A549 (cell line): ENCODE measurements at regions not wholly inside any gene's neighbourhood (a gene's known extent, or its start where the extent isn't known, plus 50 kb on each side); places are given as distances from the start of the nearest gene placed in this dataset.
"Not testable (repeated sequence)": the region's sequence is repeated elsewhere in the genome, so short reads cannot be mapped to it uniquely, and the experiment has no call there.

Experiments used
- ATAC-seq, 2 experiments: fragments of 200-7000 bp in 1 of 2; fragments of >200 bp in 1 of 2; cut with Nextera tagmentation in 1 of 2; cut with Tn5 transposase in 1 of 2; 3 replicates each; pipeline versions ENCODE4 v1.8.0 to v1.9.1; 2018 to 2020; ENCODE audit warnings: mild to moderate bottlenecking in 1 of 2, moderate library complexity in 1 of 2
- CTCF ChIA-PET: fragments of 300-600 bp; sonication (Branson Sonifier 250); formaldehyde crosslinking; extraction: SDS; loops from one replicate; lab custom pipeline; 2021; ENCODE audit warnings: antibody characterized with exemption, inconsistent platforms; lab: Yijun Ruan, JAX
- POLR2A ChIA-PET: fragments of 350-600 bp; formaldehyde crosslinking; extraction: SDS; loops from one replicate; lab custom pipeline; 2021; ENCODE audit warnings: antibody characterized with exemption, inconsistent platforms; lab: Yijun Ruan, JAX
- DNase-seq, 2 experiments: peaks; one replicate each; pipeline versions ENCODE4 v3.0.0 to v3.0.0-alpha.2; 2011 to 2016; ENCODE audit warnings: low read depth in 1 of 2, low spot score in 1 of 2
- FAIRE-seq: peaks from 2 replicates; lab custom pipeline; 2011; peaks lifted over from hg19 to GRCh38; lab: Jason Lieb, UNC
- H3K27ac ChIP-seq, 2 experiments: fragments of >200 bp; sonication (Bioruptor Twin); formaldehyde crosslinking; 3 replicates each; pipeline ENCODE4 v1.5.1; 2016 to 2017
- H3K4me1 ChIP-seq: fragments of >200 bp; sonication (Bioruptor Twin); formaldehyde crosslinking; 3 replicates; pipeline ENCODE4 v1.6.1; 2016
- H3K4me2 ChIP-seq: fragments of >200 bp; sonication (Bioruptor Twin); formaldehyde crosslinking; 3 replicates; pipeline ENCODE4 v1.6.1; 2016
- H3K4me3 ChIP-seq: fragments of >200 bp; sonication (Bioruptor Twin); formaldehyde crosslinking; 3 replicates; pipeline ENCODE4 v1.5.1; 2016
- H3K9me3 ChIP-seq: fragments of >200 bp; sonication (Bioruptor Twin); formaldehyde crosslinking; 3 replicates; pipeline ENCODE4 v1.6.1; 2016
- BHLHE40 ChIP-seq: IDR thresholded peaks from 2 replicates; pipeline ENCODE4 v1.6.1; 2012; ENCODE audit warnings: low read depth, low read length, inconsistent platforms
- CBX2 ChIP-seq: fragments of 200-600 bp; sonication (generic); IDR thresholded peaks from 2 replicates; pipeline ENCODE4 v1.6.1; 2016; ENCODE audit warnings: low read depth, mild to moderate bottlenecking, borderline replicate concordance
- CHD2 ChIP-seq: fragments of 150-350 bp; IDR thresholded peaks from 2 replicates; pipeline ENCODE4 v1.6.1; 2014; ENCODE audit warnings: low read length; ENCODE audit not compliant: partially characterized antibody
- EHMT2 ChIP-seq: fragments of 200-600 bp; sonication (generic); IDR thresholded peaks from 2 replicates; pipeline ENCODE4 v1.6.1; 2016; ENCODE audit warnings: antibody characterized with exemption, low read depth, mild to moderate bottlenecking, moderate library complexity
- EP300 ChIP-seq, 2 experiments: fragments of >200 bp; sonication (Bioruptor Twin); formaldehyde crosslinking; IDR thresholded peaks; 2 replicates in 1 of 2; 3 replicates in 1 of 2; pipeline ENCODE4 v1.6.1; 2016 to 2017
- GATA3 ChIP-seq: IDR thresholded peaks from 2 replicates; pipeline ENCODE4 v1.6.1; 2012; ENCODE audit warnings: borderline replicate concordance
- HDAC2 ChIP-seq: fragments of 200-600 bp; sonication (generic); IDR thresholded peaks from 2 replicates; pipeline ENCODE4 v1.6.1; 2016
- HEYL ChIP-seq: fragments of 250-450 bp; sonication (Bioruptor Pico); IDR thresholded peaks from 2 replicates; pipeline ENCODE4 v1.8.0; 2021; ENCODE audit warnings: mild to moderate bottlenecking, moderate library complexity
- HOXA7 ChIP-seq: fragments of 250-450 bp; sonication (Bioruptor Pico); IDR thresholded peaks from 2 replicates; pipeline ENCODE4 v1.5.0; 2020; ENCODE audit warnings: mild to moderate bottlenecking, moderate library complexity
- HOXB13 ChIP-seq: fragments of 250-450 bp; sonication (Bioruptor Pico); IDR thresholded peaks from 2 replicates; pipeline ENCODE4 v1.5.0; 2020; ENCODE audit warnings: low read depth, mild to moderate bottlenecking, moderate library complexity
- HOXB5 ChIP-seq: fragments of 250-450 bp; sonication (Bioruptor Pico); IDR thresholded peaks from 2 replicates; pipeline ENCODE4 v1.5.0; 2020; ENCODE audit warnings: mild to moderate bottlenecking, moderate library complexity
- KDM1A ChIP-seq: fragments of 200-600 bp; sonication (generic); IDR thresholded peaks from 2 replicates; pipeline ENCODE4 v1.6.1; 2016; ENCODE audit warnings: low read depth, mild to moderate bottlenecking
- MYC ChIP-seq: IDR thresholded peaks from 2 replicates; pipeline ENCODE4 v1.6.1; 2012; ENCODE audit warnings: mild to moderate bottlenecking, inconsistent platforms, low read length, improper control_type of control experiment, borderline replicate concordance
- NPAS2 ChIP-seq: fragments of 250-450 bp; sonication (Bioruptor Pico); IDR thresholded peaks from 2 replicates; pipeline ENCODE4 v1.8.0; 2022; ENCODE audit warnings: mild to moderate bottlenecking, moderate library complexity, borderline replicate concordance
- PHF8 ChIP-seq: fragments of 200-600 bp; sonication (generic); IDR thresholded peaks from 2 replicates; pipeline ENCODE4 v1.6.1; 2016; ENCODE audit warnings: low read depth, mild to moderate bottlenecking, antibody characterized with exemption, moderate library complexity, borderline replicate concordance
- RARB ChIP-seq: fragments of 250-450 bp; sonication (Bioruptor Pico); IDR thresholded peaks from 2 replicates; pipeline ENCODE4 v1.8.0; 2021; ENCODE audit warnings: mild to moderate bottlenecking, moderate library complexity
- RFX5 ChIP-seq: fragments of 450-650 bp; IDR thresholded peaks from 2 replicates; pipeline ENCODE4 v1.7.1; 2014; ENCODE audit warnings: antibody characterized with exemption, mild to moderate bottlenecking, moderate library complexity
- SMC3 ChIP-seq: fragments of >200 bp; sonication (Bioruptor Twin); formaldehyde crosslinking; IDR thresholded peaks from 3 replicates; pipeline ENCODE4 v1.6.1; 2018; ENCODE audit warnings: inconsistent platforms
- SREBF2 ChIP-seq: fragments of 450-650 bp; IDR thresholded peaks from 2 replicates; pipeline ENCODE4 v1.6.1; 2014; ENCODE audit warnings: mild to moderate bottlenecking, moderate library complexity
- ZC3H11A ChIP-seq: fragments of 450-650 bp; IDR thresholded peaks from 2 replicates; pipeline ENCODE4 v1.6.1; 2014; ENCODE audit warnings: antibody characterized with exemption, mild to moderate bottlenecking
- ZFP36 ChIP-seq: fragments of 450-650 bp; IDR thresholded peaks from 2 replicates; pipeline ENCODE4 v1.6.1; 2014; ENCODE audit warnings: borderline replicate concordance; ENCODE audit not compliant: partially characterized antibody
- WGBS: methylation state at CpG from one replicate; pipeline ENCODE4 v1.1.6; 2017; ENCODE audit errors: missing lambda C conversion rate; 5-methylcytosine and 5-hydroxymethylcytosine counted together
- TF ChIP-seq, protein P1 (sequence below): IDR thresholded peaks from 2 replicates; pipeline ENCODE4 v1.6.1; 2012
- TF ChIP-seq, protein P2 (sequence below): fragments of 150-350 bp; IDR thresholded peaks from 2 replicates; pipeline ENCODE4 v1.6.1; 2014; ENCODE audit warnings: low read depth, mild to moderate bottlenecking, low read length
- TF ChIP-seq, protein P3 (sequence below): IDR thresholded peaks from 2 replicates; pipeline ENCODE4 v1.6.1; 2012
- TF ChIP-seq, protein P4 (sequence below): fragments of 250-450 bp; sonication (Bioruptor Pico); IDR thresholded peaks from 2 replicates; pipeline ENCODE4 v1.5.0; 2021; ENCODE audit warnings: mild to moderate bottlenecking, moderate library complexity, borderline replicate concordance

DNA sequence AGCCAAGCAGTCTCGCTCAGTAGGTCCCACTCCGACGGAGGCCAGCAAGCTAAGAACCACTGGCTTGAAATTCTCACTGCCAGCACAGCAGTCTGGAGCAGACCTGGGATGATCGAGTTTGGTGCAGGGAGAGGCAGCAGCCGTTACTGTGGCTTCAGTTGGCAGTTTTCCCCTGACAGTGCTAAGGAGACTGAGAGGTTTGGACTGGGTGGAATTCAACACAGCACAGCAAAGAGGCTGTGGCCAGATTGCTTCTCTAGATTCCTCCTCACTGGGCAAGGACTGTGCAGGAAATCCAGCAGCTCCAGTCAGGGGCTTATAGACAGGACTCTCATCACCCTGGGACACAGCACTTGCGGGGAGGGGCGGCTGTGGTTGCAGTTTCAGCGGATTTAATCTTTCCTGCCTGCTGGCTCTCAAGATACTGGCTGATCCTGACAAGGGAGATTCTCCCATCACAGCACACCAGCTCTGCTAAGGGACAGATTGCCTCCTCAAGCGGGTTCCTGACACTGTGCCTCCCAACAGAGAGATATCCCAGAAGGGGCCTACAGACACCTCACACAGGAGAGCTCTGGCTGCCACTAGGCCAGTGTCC is 122.1 kb downstream of the YIPF5 start:
- no peaks in the 10 kb centered on the region for H3K9me3 ChIP-seq
- no peak overlapping the region for H3K4me2 ChIP-seq
- TF ChIP-seq CHD2 (no peak), KDM1A (no peak), MYC (no peak), HOXB5 (CRISPR knock-in tag) (no peak), RARB (no peak), CBX2 (no peak), HDAC2 (no peak), SMC3 (no peak), SREBF2 (no peak), EHMT2 (no peak), GATA3 (no peak), ZFP36 (no peak)
- TF ChIP-seq, protein P1, sequence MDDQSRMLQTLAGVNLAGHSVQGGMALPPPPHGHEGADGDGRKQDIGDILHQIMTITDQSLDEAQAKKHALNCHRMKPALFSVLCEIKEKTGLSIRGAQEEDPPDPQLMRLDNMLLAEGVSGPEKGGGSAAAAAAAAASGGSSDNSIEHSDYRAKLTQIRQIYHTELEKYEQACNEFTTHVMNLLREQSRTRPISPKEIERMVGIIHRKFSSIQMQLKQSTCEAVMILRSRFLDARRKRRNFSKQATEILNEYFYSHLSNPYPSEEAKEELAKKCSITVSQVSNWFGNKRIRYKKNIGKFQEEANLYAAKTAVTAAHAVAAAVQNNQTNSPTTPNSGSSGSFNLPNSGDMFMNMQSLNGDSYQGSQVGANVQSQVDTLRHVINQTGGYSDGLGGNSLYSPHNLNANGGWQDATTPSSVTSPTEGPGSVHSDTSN: no peak
- TF ChIP-seq, protein P2, sequence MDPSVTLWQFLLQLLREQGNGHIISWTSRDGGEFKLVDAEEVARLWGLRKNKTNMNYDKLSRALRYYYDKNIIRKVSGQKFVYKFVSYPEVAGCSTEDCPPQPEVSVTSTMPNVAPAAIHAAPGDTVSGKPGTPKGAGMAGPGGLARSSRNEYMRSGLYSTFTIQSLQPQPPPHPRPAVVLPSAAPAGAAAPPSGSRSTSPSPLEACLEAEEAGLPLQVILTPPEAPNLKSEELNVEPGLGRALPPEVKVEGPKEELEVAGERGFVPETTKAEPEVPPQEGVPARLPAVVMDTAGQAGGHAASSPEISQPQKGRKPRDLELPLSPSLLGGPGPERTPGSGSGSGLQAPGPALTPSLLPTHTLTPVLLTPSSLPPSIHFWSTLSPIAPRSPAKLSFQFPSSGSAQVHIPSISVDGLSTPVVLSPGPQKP: no peak
- ChIA-PET POLR2A (no interaction called here), CTCF (interaction anchor here (0.6 kb wide), 1 partner anchor 8 kb away, joined by 3 read pairs; no protein-coding TSS in a partner anchor)
- no peak for DNase-seq
- WGBS: 76% methylated on average over 8 of the region's 9 CpGs
- no peak for FAIRE-seq
- H3K27ac ChIP-seq: no peak overlapping the region
- H3K4me3 ChIP-seq: no peak overlapping the region
- H3K4me1 ChIP-seq: no peaks in the 10 kb centered on the region
- ATAC-seq: no peak; a peak in 1 of 6 replicates

DNA sequence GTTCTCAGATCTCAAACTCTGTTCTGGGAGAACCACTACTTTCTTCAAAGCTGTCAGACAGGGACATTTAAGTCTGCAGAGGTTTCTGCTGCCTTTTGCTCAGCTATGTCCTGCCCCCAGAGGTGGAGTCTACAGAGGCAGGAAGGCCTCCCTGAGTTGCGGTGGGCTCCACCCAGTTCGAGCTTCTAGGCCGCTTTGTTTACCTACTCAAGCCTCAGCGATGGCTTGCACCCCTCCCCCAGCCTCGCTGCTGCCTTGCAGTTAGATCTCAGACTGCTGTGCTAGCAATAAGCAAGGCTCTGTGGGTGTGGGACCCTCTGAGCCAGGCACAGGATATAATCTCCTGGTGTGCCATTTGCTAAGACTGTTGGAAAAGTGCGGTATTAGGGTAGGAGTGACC is 115.1 kb downstream of the YIPF5 start:
- CTCF ChIA-PET, ATAC-seq, H3K4me2 ChIP-seq, DNase-seq, FAIRE-seq, POLR2A ChIA-PET, H3K9me3 ChIP-seq, H3K27ac ChIP-seq, H3K4me3 ChIP-seq, H3K4me1 ChIP-seq: not testable (repeated sequence)
- 55% methylated on average over 5 of the region's 6 CpGs for WGBS

DNA sequence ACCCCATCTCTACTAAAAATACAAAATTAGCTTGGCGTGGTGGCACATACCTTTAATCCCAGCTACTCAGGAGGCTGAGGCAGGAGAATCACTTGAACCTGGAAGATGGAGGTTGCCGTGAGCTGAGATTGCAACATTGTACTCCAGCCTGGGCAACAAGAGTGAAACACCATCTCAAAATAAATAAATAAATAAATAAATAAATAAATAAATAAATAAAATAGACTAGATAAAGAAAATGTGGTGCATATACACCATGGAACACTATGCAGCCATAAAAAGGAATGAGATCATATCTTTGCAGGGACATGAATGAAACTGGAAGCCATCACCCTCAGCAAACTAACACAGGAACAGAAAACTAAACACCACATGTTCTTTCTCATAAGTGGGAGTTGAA is 110.4 kb downstream of the YIPF5 start:
- H3K4me1 ChIP-seq, DNase-seq, H3K4me2 ChIP-seq, H3K9me3 ChIP-seq, H3K27ac ChIP-seq, FAIRE-seq, ATAC-seq, POLR2A ChIA-PET, H3K4me3 ChIP-seq: not testable (repeated sequence)
- TF ChIP-seq ZC3H11A: peak; percentile 75
- 86% methylated on average over 2 of the region's 2 CpGs for WGBS
- CTCF ChIA-PET: interaction anchor here (0.5 to 1.4 kb wide), 2 partner anchors 16 to 230 kb away, joined by 3 to 4 read pairs; no protein-coding TSS in a partner anchor

DNA sequence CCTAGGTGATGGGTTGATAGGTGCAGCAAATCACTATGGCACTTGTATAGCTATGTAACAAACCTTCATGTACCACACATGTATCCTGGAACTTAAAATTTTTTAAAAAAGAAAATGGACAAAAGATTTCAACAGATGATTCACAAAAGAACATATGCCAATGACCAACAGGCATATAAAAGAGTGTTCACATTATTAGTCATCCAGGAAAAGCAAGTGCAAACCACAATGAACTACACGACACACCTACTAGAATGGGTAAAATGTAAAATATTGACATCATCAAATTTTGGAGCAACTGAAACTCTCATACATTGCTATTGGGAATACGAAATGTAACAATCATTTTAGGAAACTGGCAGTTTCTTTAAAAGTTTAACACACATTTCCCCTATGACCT is 109.9 kb downstream of the YIPF5 start:
- TF ChIP-seq EP300 (IDR thresholded peaks at IDR 0.05) (no peak), PHF8 (no peak), KDM1A (no peak), BHLHE40 (no peak), RFX5 (no peak), SREBF2 (no peak), NPAS2 (CRISPR knock-in tag) (no peak), HEYL (CRISPR knock-in tag) (no peak), HOXB13 (CRISPR knock-in tag) (no peak), HOXA7 (CRISPR knock-in tag) (no peak)
- TF ChIP-seq, protein P3, sequence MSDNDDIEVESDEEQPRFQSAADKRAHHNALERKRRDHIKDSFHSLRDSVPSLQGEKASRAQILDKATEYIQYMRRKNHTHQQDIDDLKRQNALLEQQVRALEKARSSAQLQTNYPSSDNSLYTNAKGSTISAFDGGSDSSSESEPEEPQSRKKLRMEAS: no peak
- TF ChIP-seq, protein P4, sequence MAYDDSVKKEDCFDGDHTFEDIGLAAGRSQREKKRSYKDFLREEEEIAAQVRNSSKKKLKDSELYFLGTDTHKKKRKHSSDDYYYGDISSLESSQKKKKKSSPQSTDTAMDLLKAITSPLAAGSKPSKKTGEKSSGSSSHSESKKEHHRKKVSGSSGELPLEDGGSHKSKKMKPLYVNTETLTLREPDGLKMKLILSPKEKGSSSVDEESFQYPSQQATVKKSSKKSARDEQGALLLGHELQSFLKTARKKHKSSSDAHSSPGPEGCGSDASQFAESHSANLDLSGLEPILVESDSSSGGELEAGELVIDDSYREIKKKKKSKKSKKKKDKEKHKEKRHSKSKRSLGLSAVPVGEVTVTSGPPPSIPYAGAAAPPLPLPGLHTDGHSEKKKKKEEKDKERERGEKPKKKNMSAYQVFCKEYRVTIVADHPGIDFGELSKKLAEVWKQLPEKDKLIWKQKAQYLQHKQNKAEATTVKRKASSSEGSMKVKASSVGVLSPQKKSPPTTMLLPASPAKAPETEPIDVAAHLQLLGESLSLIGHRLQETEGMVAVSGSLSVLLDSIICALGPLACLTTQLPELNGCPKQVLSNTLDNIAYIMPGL (CRISPR knock-in tag): no peak
- CTCF ChIA-PET: interaction anchor here (1.4 kb wide), 1 partner anchor 15 kb away, joined by 4 read pairs; no protein-coding TSS in a partner anchor
- no peak overlapping the region for H3K4me2 ChIP-seq
- H3K27ac ChIP-seq: no peak overlapping the region
- 0 out of 3 replicates have a peak, but pooled peaks cover 5% of the 10 kb centered on the region for H3K9me3 ChIP-seq
- POLR2A ChIA-PET: no interaction called here
- FAIRE-seq (no peak), DNase-seq (no peak), ATAC-seq (no peak)
- H3K4me3 ChIP-seq: no peak overlapping the region
- no peaks in the 10 kb centered on the region for H3K4me1 ChIP-seq
- WGBS: 80% methylated on average over 2 of the region's 2 CpGs
